ENCODE measurements at regions not wholly inside any gene's neighbourhood (a gene's known extent, or its start where the extent isn't known, plus 50 kb on each side); places are given as distances from the start of the nearest gene placed in this dataset.

DNA sequence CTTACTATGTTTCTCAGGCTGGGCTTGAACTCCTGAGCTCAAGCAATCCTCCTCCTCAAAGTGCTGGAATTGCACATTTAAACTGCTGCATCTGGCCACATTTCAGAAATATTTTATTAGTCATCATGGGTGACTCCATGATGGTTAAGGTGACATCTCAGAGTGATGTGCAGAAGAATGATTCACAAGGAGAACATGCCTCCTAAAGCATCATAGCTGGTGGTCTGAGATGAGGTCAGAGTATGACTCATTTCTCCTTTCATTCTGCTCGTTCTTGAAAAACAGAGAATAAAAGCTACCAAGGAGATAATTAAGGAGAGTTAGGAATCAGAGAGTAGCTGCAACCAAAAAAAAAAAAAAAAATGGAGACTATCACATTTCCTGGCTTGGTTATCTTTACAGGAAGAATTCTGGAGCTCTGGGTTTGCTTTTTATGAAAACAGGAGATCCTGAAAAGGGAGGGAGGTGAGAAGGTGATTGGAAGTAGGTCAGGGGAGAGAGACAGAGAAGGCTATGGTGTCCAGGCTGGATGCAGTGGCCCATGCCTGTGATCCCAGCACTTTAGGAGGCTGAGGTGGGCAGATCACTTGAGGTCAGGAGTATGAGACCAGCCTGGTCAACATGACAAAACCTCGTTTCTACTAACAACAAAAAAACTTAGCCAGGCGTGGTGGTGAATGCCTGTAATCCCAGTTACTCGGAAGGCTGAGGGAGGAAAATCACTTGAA is 1011.6 kb downstream of the NLGN4Y start:
- TF ChIP-seq POLR2A (IDR thresholded peaks at IDR 0.05; ENCODE audit: low read depth, low read length) (no peak), POLR2AphosphoS5 (IDR thresholded peaks at IDR 0.05; ENCODE audit: low read depth, low read length) (no peak)

Measured in GM12891 (cell line).